ENCODE measurements at regions not wholly inside any gene's neighbourhood (a gene's known extent, or its start where the extent isn't known, plus 50 kb on each side); places are given as distances from the start of the nearest gene placed in this dataset.

DNA sequence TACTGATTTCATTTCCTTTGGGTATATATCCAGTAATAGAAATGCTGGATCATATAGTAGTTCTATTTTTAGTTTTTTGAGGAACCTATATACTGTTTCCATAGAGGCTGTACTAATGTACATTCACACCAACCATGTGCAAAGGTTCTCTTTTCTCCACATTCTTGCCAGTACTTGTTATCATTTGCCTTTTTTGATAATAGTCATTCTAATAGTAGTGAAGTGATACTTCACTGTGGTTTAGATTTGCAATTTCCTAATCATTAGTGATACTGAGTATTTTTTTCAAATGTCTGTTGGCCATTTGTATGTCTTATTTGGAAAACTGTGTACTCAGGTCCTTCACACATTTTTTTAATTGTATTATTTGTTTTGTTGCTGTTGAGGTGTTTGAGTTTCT is 148.2 kb upstream of the NAV3 start:
- Histone ChIP-seq H3K79me2 (ENCODE audit: control insufficient read depth, insufficient read depth, low read length, unreplicated experiment) (no peaks in the 10 kb centered on the region), H3K4me3 (ENCODE audit: low read depth, low read length) (no peak overlapping the region), H2AFZ (ENCODE audit: low read length, unreplicated experiment) (no peak overlapping the region), H3K27me3 (ENCODE audit: insufficient read depth, low read length) (no peaks in the 10 kb centered on the region), H3K36me3 (ENCODE audit: insufficient read depth, low read length) (no peaks in the 10 kb centered on the region), H3K27ac (ENCODE audit: low read depth, low read length) (no peak overlapping the region), H3K4me1 (ENCODE audit: control insufficient read depth, insufficient read depth, low read length, unreplicated experiment) (no peaks in the 10 kb centered on the region)

DNA sequence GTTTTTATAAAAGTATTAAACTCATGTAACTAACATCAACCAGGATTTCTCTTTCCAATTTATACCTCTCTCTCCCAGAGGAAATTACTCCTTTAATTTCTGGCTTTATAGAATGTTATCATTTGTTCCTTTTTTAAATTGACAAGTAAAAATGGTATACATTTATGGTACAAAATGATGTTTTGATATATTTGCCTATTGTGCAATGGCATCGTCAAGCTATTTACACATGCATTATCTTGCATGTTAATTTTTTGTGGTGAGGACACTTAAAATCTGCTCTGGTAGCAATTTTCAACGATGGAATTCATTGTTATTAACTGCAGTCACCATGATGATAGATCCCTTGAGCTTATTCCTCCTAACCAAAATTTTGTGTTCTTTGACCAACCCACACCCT is 149.0 kb upstream of the NAV3 start:
- no peaks in the 10 kb centered on the region for H3K27me3 ChIP-seq (ENCODE audit: insufficient read depth, low read length)
- no peaks in the 10 kb centered on the region for H3K4me1 ChIP-seq (ENCODE audit: control insufficient read depth, insufficient read depth, low read length, unreplicated experiment)
- H2AFZ ChIP-seq (ENCODE audit: low read length, unreplicated experiment): no peak overlapping the region
- no peak overlapping the region for H3K4me3 ChIP-seq (ENCODE audit: low read depth, low read length)
- H3K79me2 ChIP-seq (ENCODE audit: control insufficient read depth, insufficient read depth, low read length, unreplicated experiment): no peaks in the 10 kb centered on the region
- H3K36me3 ChIP-seq (ENCODE audit: insufficient read depth, low read length): no peaks in the 10 kb centered on the region
- no peak overlapping the region for H3K27ac ChIP-seq (ENCODE audit: low read depth, low read length)

DNA sequence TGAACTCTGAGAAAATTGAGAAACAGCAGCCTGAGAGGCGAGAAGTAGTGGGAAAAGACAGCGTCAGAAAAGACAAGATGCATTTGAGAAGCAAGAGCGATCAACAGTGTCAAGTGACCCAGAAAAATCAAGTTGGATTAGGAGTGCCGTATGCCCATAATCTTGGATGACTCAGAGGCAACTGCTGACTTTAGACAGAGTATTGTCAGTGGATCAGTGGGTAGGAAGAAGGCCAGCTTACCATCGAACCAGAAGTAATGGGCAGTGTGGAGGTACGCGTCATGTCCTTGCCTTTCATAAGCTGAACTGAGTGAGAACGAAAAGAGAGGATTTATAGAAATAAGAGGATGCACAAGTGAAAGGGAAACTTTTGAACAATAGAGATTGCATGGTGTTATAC is 151.0 kb upstream of the NAV3 start:
- Histone ChIP-seq H3K79me2 (ENCODE audit: control insufficient read depth, insufficient read depth, low read length, unreplicated experiment) (no peaks in the 10 kb centered on the region), H3K4me1 (ENCODE audit: control insufficient read depth, insufficient read depth, low read length, unreplicated experiment) (no peaks in the 10 kb centered on the region), H3K36me3 (ENCODE audit: insufficient read depth, low read length) (no peaks in the 10 kb centered on the region), H3K27me3 (ENCODE audit: insufficient read depth, low read length) (no peaks in the 10 kb centered on the region), H3K4me3 (ENCODE audit: low read depth, low read length) (no peak overlapping the region), H3K27ac (ENCODE audit: low read depth, low read length) (no peak overlapping the region), H2AFZ (ENCODE audit: low read length, unreplicated experiment) (no peak overlapping the region)

GRCh38 chr12:77678621-77679020 is 152.1 kb upstream of the NAV3 start:
- no peaks in the 10 kb centered on the region for H3K4me1 ChIP-seq (ENCODE audit: control insufficient read depth, insufficient read depth, low read length, unreplicated experiment)
- H3K27ac ChIP-seq (ENCODE audit: low read depth, low read length): no peak overlapping the region
- no peaks in the 10 kb centered on the region for H3K79me2 ChIP-seq (ENCODE audit: control insufficient read depth, insufficient read depth, low read length, unreplicated experiment)
- H2AFZ ChIP-seq (ENCODE audit: low read length, unreplicated experiment): no peak overlapping the region
- H3K27me3 ChIP-seq (ENCODE audit: insufficient read depth, low read length): no peaks in the 10 kb centered on the region
- no peaks in the 10 kb centered on the region for H3K36me3 ChIP-seq (ENCODE audit: insufficient read depth, low read length)
- no peak overlapping the region for H3K4me3 ChIP-seq (ENCODE audit: low read depth, low read length)

GRCh38 chr12:77667101-77667500 is 163.6 kb upstream of the NAV3 start:
- Histone ChIP-seq H3K4me3 (ENCODE audit: low read depth, low read length) (no peak overlapping the region), H3K27me3 (ENCODE audit: insufficient read depth, low read length) (no peaks in the 10 kb centered on the region), H2AFZ (ENCODE audit: low read length, unreplicated experiment) (no peak overlapping the region), H3K27ac (ENCODE audit: low read depth, low read length) (no peak overlapping the region), H3K4me1 (ENCODE audit: control insufficient read depth, insufficient read depth, low read length, unreplicated experiment) (no peaks in the 10 kb centered on the region), H3K79me2 (ENCODE audit: control insufficient read depth, insufficient read depth, low read length, unreplicated experiment) (no peaks in the 10 kb centered on the region), H3K36me3 (ENCODE audit: insufficient read depth, low read length) (no peaks in the 10 kb centered on the region)

GRCh38 chr12:77648716-77649115 is 182.0 kb upstream of the NAV3 start:
- no peak overlapping the region for H3K4me3 ChIP-seq (ENCODE audit: low read depth, low read length)
- H3K4me1 ChIP-seq (ENCODE audit: control insufficient read depth, insufficient read depth, low read length, unreplicated experiment): peaks cover 8% of the 10 kb centered on the region
- no peaks in the 10 kb centered on the region for H3K36me3 ChIP-seq (ENCODE audit: insufficient read depth, low read length)
- H3K27me3 ChIP-seq (ENCODE audit: insufficient read depth, low read length): no peaks in the 10 kb centered on the region
- no peaks in the 10 kb centered on the region for H3K79me2 ChIP-seq (ENCODE audit: control insufficient read depth, insufficient read depth, low read length, unreplicated experiment)
- H3K27ac ChIP-seq (ENCODE audit: low read depth, low read length): peak overlapping the region; percentile 12; the same call in 1 of the 2 replicates
- H2AFZ ChIP-seq (ENCODE audit: low read length, unreplicated experiment): no peak overlapping the region

DNA sequence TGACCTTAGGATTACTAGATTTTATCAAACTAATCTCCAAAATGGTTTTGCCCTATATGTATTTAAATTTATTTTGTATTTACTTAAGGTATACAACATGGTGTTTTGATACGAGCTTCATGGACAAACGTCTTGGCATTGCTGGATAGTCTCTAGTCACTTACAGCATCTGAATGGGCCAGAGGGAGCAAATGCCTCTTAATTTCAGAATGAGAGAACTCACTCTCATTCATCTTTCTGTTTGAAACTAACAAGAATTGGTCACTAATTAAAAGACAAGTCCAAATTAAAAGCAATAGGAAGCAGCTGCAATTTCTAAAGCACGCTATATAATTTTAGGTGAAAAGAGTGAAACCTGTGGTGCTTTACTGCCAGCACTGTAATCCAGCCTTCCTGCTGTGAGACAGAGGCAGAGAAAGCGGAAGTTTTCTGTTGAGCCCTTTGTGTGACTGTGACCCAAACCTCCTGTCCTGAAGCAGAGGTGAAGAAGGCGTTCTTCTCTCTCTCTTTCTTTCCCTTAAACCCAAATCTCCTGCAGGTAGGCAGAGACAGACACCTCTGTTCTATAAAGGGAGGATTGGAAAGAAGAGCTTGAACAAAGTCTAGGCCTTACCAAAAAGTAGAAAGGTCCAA is 184.6 kb upstream of the NAV3 start:
- Histone ChIP-seq H3K27me3 (ENCODE audit: insufficient read depth, low read length) (no peaks in the 10 kb centered on the region), H2AFZ (ENCODE audit: low read length, unreplicated experiment) (no peak overlapping the region), H3K79me2 (ENCODE audit: control insufficient read depth, insufficient read depth, low read length, unreplicated experiment) (no peaks in the 10 kb centered on the region), H3K27ac (ENCODE audit: low read depth, low read length) (no peak overlapping the region), H3K36me3 (ENCODE audit: insufficient read depth, low read length) (no peaks in the 10 kb centered on the region), H3K4me3 (ENCODE audit: low read depth, low read length) (no peak overlapping the region), H3K4me1 (ENCODE audit: control insufficient read depth, insufficient read depth, low read length, unreplicated experiment) (peaks cover 8% of the 10 kb centered on the region)

GRCh38 chr12:77644915-77645605 is 185.6 kb upstream of the NAV3 start:
- peaks cover 8% of the 10 kb centered on the region for H3K4me1 ChIP-seq (ENCODE audit: control insufficient read depth, insufficient read depth, low read length, unreplicated experiment)
- no peak overlapping the region for H3K27ac ChIP-seq (ENCODE audit: low read depth, low read length)
- H2AFZ ChIP-seq (ENCODE audit: low read length, unreplicated experiment): no peak overlapping the region
- no peaks in the 10 kb centered on the region for H3K27me3 ChIP-seq (ENCODE audit: insufficient read depth, low read length)
- H3K79me2 ChIP-seq (ENCODE audit: control insufficient read depth, insufficient read depth, low read length, unreplicated experiment): no peaks in the 10 kb centered on the region
- H3K4me3 ChIP-seq (ENCODE audit: low read depth, low read length): no peak overlapping the region
- H3K36me3 ChIP-seq (ENCODE audit: insufficient read depth, low read length): no peaks in the 10 kb centered on the region

- H2AFZ ChIP-seq (ENCODE audit: low read length, unreplicated experiment): no peak overlapping the region
- H3K79me2 ChIP-seq (ENCODE audit: control insufficient read depth, insufficient read depth, low read length, unreplicated experiment): no peaks in the 10 kb centered on the region
- no peaks in the 10 kb centered on the region for H3K36me3 ChIP-seq (ENCODE audit: insufficient read depth, low read length)
- H3K4me3 ChIP-seq (ENCODE audit: low read depth, low read length): no peak overlapping the region
- no peak overlapping the region for H3K27ac ChIP-seq (ENCODE audit: low read depth, low read length)
- H3K4me1 ChIP-seq (ENCODE audit: control insufficient read depth, insufficient read depth, low read length, unreplicated experiment): no peaks in the 10 kb centered on the region
- no peaks in the 10 kb centered on the region for H3K27me3 ChIP-seq (ENCODE audit: insufficient read depth, low read length)
These were observed 188.4 kb upstream of the NAV3 start for GRCh38 chr12:77642246-77642645.

- Histone ChIP-seq H3K4me1 (ENCODE audit: control insufficient read depth, insufficient read depth, low read length, unreplicated experiment) (no peaks in the 10 kb centered on the region), H2AFZ (ENCODE audit: low read length, unreplicated experiment) (no peak overlapping the region), H3K79me2 (ENCODE audit: control insufficient read depth, insufficient read depth, low read length, unreplicated experiment) (no peaks in the 10 kb centered on the region), H3K27me3 (ENCODE audit: insufficient read depth, low read length) (no peaks in the 10 kb centered on the region), H3K36me3 (ENCODE audit: insufficient read depth, low read length) (no peaks in the 10 kb centered on the region), H3K27ac (ENCODE audit: low read depth, low read length) (no peak overlapping the region), H3K4me3 (ENCODE audit: low read depth, low read length) (no peak overlapping the region)
These were observed 190.3 kb upstream of the NAV3 start for GRCh38 chr12:77640356-77640755.

GRCh38 chr12:77630790-77631445 is 199.8 kb upstream of the NAV3 start:
- Histone ChIP-seq H3K4me3 (ENCODE audit: low read depth, low read length) (no peak overlapping the region), H3K79me2 (ENCODE audit: control insufficient read depth, insufficient read depth, low read length, unreplicated experiment) (no peaks in the 10 kb centered on the region), H3K36me3 (ENCODE audit: insufficient read depth, low read length) (no peaks in the 10 kb centered on the region), H3K4me1 (ENCODE audit: control insufficient read depth, insufficient read depth, low read length, unreplicated experiment) (no peaks in the 10 kb centered on the region), H2AFZ (ENCODE audit: low read length, unreplicated experiment) (no peak overlapping the region), H3K27ac (ENCODE audit: low read depth, low read length) (no peak overlapping the region), H3K27me3 (ENCODE audit: insufficient read depth, low read length) (no peaks in the 10 kb centered on the region)
